LoVo (cell line): ENCODE measurements at regions not wholly inside any gene's neighbourhood (a gene's known extent, or its start where the extent isn't known, plus 50 kb on each side); places are given as distances from the start of the nearest gene placed in this dataset.
"Not testable (repeated sequence)": the region's sequence is repeated elsewhere in the genome, so short reads cannot be mapped to it uniquely, and the experiment has no call there.

ENCODE experiments used
- DNase-seq: peaks from one replicate; pipeline ENCODE4 v3.0.0-alpha.2; 2016; ENCODE audit warnings: low spot score

- DNase-seq = peak; percentile 27
Observed at GRCh38 chr14:45610318-45610717, 357.3 kb upstream of the MIS18BP1 start.

GRCh38 chr14:45587142-45587541 lies 334.1 kb upstream of the MIS18BP1 start:
- no peak for DNase-seq

GRCh38 chr14:45559626-45560025 lies 306.6 kb upstream of the MIS18BP1 start:
- DNase-seq = no peak

DNA sequence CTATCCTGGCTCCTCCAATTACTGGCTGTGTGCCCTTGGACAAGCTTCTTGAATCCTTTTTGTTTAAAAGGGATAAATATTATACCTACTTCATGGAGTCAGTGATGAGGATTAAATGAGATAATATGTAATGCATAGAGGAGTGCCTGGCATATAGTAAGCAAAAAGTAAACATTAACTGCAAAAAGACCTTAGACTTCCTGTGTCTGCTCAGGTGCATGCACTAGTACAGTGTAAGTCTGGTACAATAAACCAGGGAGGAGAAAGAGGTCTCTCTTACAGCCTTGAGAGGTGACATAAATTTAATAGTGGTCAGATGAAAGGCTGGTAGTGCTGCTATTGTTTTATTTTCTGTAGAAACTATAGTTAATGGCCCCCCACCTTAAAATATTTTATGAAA lies 305.2 kb upstream of the MIS18BP1 start:
- no peak for DNase-seq

DNA sequence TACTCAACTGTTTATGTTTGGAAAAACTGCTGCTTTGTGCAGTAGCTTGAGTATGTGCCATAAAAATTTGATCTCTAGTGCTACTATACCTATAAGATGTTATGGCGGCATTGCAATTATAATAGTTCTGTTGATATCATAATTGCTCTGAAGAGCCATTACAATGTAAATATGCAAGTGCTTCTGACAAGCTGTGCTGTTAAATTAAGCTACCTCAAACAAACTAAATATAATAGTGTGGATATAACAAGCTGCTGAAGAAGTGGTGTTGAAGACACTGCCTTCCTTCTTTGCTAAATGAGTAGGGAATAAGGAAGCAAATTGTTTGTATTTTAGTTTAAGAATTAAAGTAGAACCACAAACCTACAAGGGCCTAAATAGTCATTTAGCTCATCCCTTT lies 301.0 kb upstream of the MIS18BP1 start:
- DNase-seq = no peak

DNA sequence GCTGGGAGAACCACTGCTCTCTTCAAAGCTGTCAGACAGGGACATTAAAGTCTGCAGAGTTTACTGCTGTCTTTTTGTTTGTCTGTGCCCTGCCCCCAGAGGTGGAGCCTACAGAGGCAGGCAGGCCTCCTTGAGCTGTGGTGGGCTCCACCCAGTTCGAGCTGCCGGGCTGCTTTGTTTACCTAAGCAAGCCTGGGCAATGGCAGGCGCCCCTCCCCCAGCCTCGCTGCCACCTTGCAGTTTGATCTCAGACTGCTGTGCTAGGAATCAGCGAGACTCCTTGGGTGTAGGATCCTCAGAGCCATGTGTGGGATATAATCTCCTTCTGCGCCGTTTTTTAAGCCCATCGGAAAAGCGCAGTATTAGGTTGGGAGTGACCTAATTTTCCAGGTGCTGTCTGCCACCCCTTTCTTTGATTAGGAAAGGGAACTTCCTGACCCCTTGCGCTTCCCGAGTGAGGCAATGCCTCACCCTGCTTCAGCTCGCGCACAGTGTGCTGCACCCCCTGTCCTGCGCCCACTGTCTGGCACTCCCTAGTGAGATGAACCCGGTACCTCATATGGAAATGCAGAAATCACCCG lies 298.3 kb upstream of the MIS18BP1 start:
- not testable (repeated sequence) for DNase-seq

GRCh38 chr14:45531022-45531421 lies 278.0 kb upstream of the MIS18BP1 start:
- DNase-seq = no peak

DNA sequence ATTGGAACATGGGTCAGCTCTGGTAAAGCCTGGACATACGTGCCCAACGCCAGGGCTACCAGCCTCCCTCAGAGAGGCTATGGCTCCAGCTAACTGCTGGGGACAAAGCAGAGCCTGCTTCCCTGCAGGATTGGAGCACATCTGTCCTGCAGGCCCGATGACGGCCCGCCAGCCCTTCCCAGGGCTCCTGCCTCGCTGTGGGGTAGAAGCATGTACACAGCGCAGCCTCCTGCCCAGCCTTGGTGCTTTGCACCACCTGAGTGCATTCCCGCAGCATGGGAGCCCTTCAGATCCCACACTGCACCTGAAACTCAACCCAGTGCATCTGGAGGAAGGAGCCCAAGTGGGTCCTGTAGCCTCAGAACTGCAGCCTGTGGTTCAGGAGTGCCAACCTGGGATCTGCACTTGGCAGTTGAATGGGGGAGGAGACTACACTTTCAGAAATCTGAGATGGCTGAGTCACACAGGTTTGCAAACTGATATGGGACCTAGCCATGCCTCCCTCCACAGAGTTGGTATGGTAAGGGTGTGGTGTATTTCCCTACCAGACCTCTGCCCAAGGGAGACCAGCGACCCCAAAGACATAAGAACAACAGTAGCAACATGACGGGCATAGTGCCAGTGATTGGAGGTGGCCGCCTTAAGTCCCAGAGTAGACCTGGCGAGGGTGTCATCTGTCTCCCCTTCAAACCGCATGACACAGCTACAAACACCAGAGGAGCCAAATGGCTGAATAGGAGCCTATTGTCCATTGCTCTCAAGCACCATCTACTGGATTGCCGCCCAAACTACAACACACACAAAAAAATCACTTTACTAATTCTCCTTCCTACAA lies 273.9 kb upstream of the MIS18BP1 start:
- DNase-seq = peak; percentile 20

DNA sequence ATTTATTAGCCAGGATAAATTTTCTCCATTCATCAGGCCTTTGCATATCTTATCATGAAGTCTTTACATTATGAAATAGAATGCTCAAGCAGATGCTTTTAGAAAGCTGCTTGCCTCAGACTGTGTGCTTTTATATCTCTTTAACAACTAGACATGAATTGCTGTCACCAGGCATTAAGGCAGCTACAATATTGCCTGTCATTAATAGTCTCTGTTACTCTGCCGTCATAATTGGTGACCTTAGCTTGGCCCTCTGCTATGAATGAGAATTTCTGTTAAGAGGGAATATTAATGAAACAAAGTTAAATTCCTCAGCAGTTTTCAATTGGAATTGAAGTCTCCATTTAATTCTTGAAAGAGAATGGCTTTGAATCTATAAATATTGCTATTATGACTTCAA lies 266.8 kb upstream of the MIS18BP1 start:
- DNase-seq = no peak

DNA sequence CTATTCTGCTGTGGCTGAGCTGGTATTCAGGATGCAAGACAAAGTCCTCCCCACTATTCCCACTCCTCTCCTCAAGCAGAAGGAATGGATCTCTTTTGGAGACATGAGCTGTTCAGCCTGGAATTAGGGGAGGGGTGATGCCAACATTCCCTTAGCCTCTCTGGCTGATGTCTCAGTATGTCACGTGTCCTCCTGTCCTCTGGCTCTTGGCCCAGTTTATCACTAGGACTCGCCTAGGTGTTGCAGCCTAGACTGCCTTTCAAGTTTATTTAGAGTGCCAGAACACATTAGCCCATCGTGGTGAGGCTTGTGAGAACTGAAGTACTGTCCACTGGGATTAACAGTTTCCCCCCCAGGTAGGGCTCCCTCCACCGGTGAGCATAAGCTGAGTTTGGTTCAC lies 239.9 kb upstream of the MIS18BP1 start:
- no peak for DNase-seq

GRCh38 chr14:45491914-45492313 lies 238.9 kb upstream of the MIS18BP1 start:
- DNase-seq = no peak

GRCh38 chr14:45486599-45486998 lies 233.6 kb upstream of the MIS18BP1 start:
- DNase-seq = no peak

DNA sequence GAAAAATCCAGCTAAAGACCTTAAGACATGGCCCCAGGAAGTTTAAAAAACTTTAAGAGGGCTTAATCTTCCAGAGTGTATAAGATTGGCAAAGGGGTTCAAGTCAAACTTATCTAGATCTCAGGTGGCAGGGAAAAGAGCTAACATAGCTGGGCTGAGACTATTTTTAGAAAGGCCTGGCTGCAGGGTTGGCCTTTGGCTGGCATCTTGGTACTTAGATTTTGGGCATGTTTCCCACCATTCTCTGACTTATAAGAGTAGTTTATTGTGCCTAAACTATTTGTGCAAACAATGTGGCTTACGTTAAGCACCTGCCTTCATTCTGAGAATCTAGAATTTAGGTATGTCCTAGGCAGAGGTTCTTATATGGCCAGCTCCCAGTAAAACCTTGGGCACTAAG lies 214.0 kb upstream of the MIS18BP1 start:
- DNase-seq = no peak

- no peak for DNase-seq
Observed at GRCh38 chr14:45434221-45434620, 181.2 kb upstream of the MIS18BP1 start.

GRCh38 chr14:45426685-45427282 lies 173.8 kb upstream of the MIS18BP1 start:
- DNase-seq = peak; percentile 64

DNA sequence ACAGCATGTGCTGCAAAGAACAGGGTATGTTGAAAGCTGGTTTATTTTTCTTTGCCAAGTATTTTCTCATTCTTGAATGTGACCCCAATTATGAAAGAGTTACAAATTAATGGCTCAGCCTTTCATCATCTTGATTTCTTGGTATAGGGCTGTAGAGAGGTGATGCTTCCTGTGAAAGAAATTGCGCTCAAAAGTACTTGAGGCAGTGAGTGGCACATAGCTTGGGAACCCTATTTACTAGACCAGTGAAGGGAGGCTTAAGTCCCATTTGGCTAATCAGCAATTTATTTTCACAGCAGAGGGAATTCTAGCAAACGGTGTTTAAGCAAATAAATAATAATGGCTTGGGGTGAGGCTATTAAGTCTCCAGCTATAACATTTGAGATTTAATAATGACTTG lies 153.9 kb upstream of the MIS18BP1 start:
- DNase-seq = no peak

DNA sequence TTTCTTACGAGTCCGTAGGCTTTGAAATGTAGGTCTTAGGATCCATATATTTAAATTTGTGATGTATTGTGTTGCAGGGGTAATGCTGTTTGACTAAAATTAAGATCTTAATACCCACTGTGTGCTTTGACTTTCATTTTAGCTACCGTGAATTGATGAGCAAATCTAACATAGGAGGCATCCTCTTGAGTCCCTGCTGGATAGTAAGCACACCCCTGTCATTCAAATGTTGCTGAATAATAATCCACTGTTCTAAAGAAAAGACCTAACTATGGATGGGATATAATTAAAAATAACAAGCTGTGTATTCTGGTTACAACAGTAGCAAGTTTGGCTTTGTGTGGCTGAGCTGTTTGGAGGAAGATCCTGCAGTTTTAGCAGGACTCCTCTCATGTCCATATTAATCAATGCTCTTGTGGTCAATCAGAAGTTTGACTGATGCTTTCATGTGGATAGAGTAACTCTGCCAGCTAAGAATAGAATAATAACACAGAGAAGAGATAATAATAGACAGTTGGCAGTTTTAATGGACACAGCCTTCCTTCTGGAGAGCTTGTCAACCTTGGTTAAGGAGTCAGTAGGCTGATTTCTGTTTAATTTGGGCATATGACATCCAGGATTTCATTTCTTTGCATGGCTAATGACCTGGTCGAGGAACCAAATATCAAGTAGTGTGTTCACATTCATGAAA lies 148.1 kb upstream of the MIS18BP1 start:
- no peak for DNase-seq

GRCh38 chr14:45400509-45400908 lies 147.5 kb upstream of the MIS18BP1 start:
- DNase-seq = no peak

DNA sequence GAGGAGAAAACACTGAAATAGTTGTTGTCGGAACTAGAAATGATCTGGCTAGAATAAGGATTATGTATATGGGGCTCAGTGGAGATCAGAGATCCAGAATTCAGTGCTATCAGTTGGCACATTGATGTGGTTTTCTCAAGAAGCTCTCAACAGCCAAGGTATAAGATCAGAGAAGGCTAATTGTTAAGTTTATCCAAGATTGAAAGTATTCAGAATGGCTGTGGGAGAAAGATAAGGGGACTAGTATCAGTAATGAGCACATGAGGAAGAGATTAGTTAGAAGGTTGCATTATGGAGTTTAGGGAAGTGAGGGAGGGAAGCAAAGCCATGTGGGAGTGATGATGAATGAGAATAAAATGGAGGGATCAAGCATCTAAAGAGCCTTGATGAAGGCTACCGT lies 128.1 kb upstream of the MIS18BP1 start:
- DNase-seq = no peak

DNA sequence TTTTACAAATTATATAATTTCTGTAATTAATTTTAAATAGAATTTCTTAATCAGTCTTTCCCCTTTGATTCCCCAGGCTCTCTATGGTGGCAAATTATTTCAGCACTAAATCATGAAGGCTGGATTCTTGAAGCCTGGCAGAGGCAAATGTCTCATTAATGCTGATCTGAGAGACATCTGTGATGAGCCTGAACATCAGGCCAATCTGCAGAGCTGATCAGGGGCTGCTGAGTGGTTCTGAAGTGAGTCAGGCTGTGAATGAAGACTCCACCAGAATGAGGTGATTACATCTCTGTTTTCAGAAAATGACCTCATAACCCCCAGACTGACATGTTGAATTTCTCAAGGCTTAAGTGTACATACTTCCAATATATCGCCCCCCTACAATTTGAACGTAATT lies 124.2 kb upstream of the MIS18BP1 start:
- no peak for DNase-seq

DNA sequence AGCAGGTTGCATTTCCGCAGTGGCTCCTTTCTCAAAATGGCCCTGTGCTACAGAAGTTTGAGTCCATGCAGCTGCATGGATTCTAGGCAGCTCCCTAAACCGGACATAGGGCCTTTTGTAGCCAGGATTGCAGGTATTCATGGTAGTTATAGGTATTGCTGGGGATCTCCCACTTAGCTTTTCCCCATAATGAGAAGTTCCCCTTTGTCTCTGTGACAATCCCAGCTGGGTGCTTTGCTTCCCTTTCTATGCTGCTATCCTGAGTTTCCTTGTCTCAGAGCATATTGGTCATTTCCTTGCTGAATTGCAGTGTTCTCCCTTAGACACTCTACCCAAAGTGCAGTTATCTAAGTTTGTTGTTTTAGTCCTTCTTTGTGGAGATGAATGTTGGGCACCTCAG lies 120.9 kb upstream of the MIS18BP1 start:
- DNase-seq = no peak

DNA sequence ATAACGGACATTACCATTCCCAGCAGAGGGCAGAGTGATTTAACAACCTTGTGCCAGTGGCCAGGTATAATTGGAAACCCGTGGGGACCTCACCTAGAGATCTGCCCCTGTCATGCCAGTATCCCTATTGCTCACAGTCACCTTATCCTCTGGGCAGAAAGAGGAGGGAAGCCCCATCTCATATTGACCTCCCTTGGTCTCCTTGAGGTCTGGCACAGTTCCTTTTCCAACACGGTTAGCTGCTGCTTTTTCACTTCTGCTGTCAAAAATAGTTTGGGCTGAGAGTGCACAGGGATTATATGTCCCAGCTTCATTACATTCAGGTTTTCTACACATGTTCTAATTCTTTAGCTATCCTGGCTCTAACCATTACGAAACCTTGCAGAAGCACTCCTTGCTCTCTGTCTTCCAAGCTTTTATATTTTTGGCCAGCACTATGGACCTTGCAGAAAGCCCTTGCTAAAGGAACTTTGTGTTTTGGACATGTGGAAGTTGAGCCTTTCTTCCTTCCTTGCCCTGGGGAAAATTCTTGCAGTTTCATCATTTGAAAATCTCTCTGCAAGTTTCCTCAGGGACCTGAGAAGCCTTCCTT lies 111.7 kb upstream of the MIS18BP1 start:
- no peak for DNase-seq
